Ishikawa (cell line): ENCODE measurements at regions not wholly inside any gene's neighbourhood (a gene's known extent, or its start where the extent isn't known, plus 50 kb on each side); places are given as distances from the start of the nearest gene placed in this dataset.

Source experiments
- CEBPB ChIP-seq: IDR thresholded peaks from 2 replicates; pipeline ENCODE4 v1.6.1; 2012
- CREB1 ChIP-seq: IDR thresholded peaks from 2 replicates; pipeline ENCODE4 v1.6.1; 2012; ENCODE audit warnings: low read depth
- EGR1 ChIP-seq: IDR thresholded peaks from 2 replicates; pipeline ENCODE4 v1.6.1; 2012
- EP300 ChIP-seq: IDR thresholded peaks from 2 replicates; pipeline ENCODE4 v1.6.1; 2012; ENCODE audit warnings: borderline replicate concordance
- FOXM1 ChIP-seq: IDR thresholded peaks from 2 replicates; pipeline ENCODE4 v1.6.1; 2012; ENCODE audit warnings: low read depth, borderline replicate concordance
- MAX ChIP-seq: IDR thresholded peaks from 2 replicates; pipeline ENCODE4 v1.6.1; 2012
- NFIC ChIP-seq: IDR thresholded peaks from 2 replicates; pipeline ENCODE4 v1.6.1; 2012
- RAD21 ChIP-seq: IDR thresholded peaks from 2 replicates; pipeline ENCODE4 v1.6.1; 2012; ENCODE audit warnings: low read depth
- REST ChIP-seq: IDR thresholded peaks from 2 replicates; pipeline ENCODE4 v1.6.1; 2012; ENCODE audit warnings: low read depth, mild to moderate bottlenecking
- TAF1 ChIP-seq: IDR thresholded peaks from 2 replicates; pipeline ENCODE4 v1.6.1; 2012; ENCODE audit warnings: low read depth, mild to moderate bottlenecking
- TCF12 ChIP-seq: IDR thresholded peaks from 2 replicates; pipeline ENCODE4 v1.6.1; 2012; ENCODE audit warnings: low read depth
- TEAD4 ChIP-seq: IDR thresholded peaks from 2 replicates; pipeline ENCODE4 v1.6.1; 2012
- USF1 ChIP-seq: IDR thresholded peaks from 2 replicates; pipeline ENCODE4 v1.6.1; 2012
- YY1 ChIP-seq: IDR thresholded peaks from 2 replicates; pipeline ENCODE4 v1.6.1; 2012; ENCODE audit warnings: low read depth
- ZBTB7A ChIP-seq: IDR thresholded peaks from 2 replicates; pipeline ENCODE4 v1.6.1; 2012; ENCODE audit warnings: low read depth

- no peak for TF ChIP-seq EP300
- no peak for TF ChIP-seq RAD21
- TF ChIP-seq TAF1 = no peak
- no peak for TF ChIP-seq CREB1
- no peak for TF ChIP-seq YY1
- TF ChIP-seq USF1 = no peak
- TF ChIP-seq REST = no peak
- no peak for TF ChIP-seq NFIC
These were observed 1383.0 kb upstream of the TENM3 start for GRCh38 chr4:180860089-180860720.

GRCh38 chr4:180861651-180862050, 1381.6 kb upstream of the TENM3 start:
- TF ChIP-seq TAF1 (no peak), EP300 (no peak), REST (no peak), USF1 (no peak), CREB1 (no peak), CEBPB (no peak), FOXM1 (no peak), EGR1 (no peak), YY1 (no peak), ZBTB7A (no peak), MAX (no peak), NFIC (no peak), RAD21 (no peak), TCF12 (no peak), TEAD4 (no peak)

DNA sequence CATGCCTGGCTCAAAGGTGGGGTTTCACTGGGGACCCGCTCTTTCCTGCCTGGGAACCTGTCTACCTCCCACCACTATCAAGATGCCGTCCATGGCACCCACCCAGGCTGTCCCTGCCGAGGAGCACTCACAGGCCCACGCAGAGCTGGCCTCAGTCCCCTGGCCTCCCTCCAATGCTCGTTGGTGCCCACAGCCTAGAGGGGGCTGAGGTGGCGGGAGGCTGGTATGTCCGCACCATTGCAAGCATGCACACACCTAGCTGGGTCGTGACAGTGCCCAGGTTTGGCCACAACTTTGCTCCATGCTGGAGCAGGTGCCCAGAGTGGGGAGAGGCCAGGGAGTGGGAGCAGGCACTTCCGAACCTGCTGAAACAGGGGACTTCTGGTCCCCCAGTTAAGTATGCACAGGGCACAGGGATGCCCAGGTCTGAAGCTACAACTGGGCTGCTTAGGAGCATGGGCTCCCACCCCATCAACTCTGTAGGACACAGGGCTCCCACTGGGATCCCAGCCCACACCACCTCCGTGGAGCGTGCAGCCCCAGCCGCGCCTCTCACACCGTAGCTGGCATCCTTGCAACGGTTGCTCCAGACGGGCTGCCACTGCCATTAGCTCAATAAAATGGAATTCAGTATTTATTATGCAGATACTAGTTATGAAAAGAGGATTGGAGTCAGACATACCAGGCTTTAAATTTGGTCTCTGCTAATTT, 1376.1 kb upstream of the TENM3 start:
- no peak for TF ChIP-seq EP300
- TF ChIP-seq MAX = no peak
- TF ChIP-seq NFIC = no peak
- no peak for TF ChIP-seq CEBPB
- no peak for TF ChIP-seq ZBTB7A
- TF ChIP-seq USF1 = no peak
- TF ChIP-seq FOXM1 = no peak
- TF ChIP-seq TCF12 = no peak
- no peak for TF ChIP-seq TAF1
- no peak for TF ChIP-seq EGR1
- no peak for TF ChIP-seq TEAD4
- TF ChIP-seq YY1 = no peak
- TF ChIP-seq CREB1 = no peak
- TF ChIP-seq RAD21 = no peak
- TF ChIP-seq REST = no peak

DNA sequence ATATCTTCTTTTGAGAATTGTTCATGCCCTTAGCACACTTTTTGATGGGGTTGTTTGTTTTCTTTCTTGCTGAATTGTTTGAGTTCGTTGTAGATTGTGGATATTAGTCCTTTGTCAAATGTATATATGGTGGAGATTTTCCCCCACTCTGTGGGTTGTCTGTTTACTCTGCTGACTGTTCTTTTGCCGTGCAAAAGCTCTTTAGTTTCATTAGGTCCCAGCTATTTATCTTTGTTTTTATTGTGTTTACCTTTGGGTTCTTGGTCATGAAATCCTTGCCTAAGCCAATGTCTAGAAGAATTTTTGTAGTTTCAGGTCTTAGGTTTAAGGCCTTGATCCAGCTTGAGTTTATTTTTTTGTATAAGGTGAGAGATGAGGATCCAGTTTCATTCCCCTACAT, 1372.6 kb upstream of the TENM3 start:
- TF ChIP-seq TAF1 (no peak), RAD21 (no peak), REST (no peak), EGR1 (no peak), FOXM1 (no peak), YY1 (no peak), TEAD4 (no peak), ZBTB7A (no peak), TCF12 (no peak), CEBPB (no peak), MAX (no peak), EP300 (no peak), NFIC (no peak), CREB1 (no peak), USF1 (no peak)
